ENCODE measurements at regions not wholly inside any gene's neighbourhood (a gene's known extent, or its start where the extent isn't known, plus 50 kb on each side); places are given as distances from the start of the nearest gene placed in this dataset.

DNA sequence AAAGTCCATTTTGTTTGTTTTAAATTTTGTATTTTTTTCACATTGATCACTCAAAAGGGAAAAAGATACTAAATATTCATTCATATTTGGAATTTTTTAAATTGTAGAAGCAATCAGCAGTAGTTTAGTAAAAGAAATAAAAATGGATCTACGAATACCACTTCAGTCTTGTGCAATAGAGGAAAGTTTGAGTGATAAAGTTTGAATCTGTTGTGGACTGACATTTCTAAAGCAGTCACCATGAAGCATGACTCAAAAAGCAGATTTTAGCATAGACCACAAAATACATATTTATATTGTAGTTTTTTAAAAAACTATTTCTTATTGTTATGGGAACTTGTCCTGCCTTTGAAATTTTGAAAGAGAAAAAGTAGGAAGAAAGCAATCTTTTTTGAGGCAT lies 520.5 kb upstream of the ZEB2 start:
- TF ChIP-seq CTCF (IDR thresholded peaks at IDR 0.05): no peak
- TF ChIP-seq POLR2AphosphoS5 (IDR thresholded peaks at IDR 0.05): no peak
- TF ChIP-seq POLR2A (IDR thresholded peaks at IDR 0.05): no peak
